ENCODE measurements at regions not wholly inside any gene's neighbourhood (a gene's known extent, or its start where the extent isn't known, plus 50 kb on each side); places are given as distances from the start of the nearest gene placed in this dataset.

GRCh38 chr18:51936115-51936514 is 403.9 kb upstream of the DCC start:
- no peaks in the 10 kb centered on the region for H3K27me3 ChIP-seq (ENCODE audit: control insufficient read depth in 3 of 3, insufficient read depth in 3 of 3, low read length in 3 of 3)
- H3K36me3 ChIP-seq (ENCODE audit: control insufficient read depth in 3 of 3, insufficient read depth in 3 of 3, low read length in 3 of 3): no peaks in the 10 kb centered on the region
- H3K4me3 ChIP-seq (ENCODE audit: low read length in 3 of 3): no peak overlapping the region
- H3K9me3 ChIP-seq (ENCODE audit: control insufficient read depth in 3 of 3, low read length in 3 of 3): no peaks in the 10 kb centered on the region
- H3K27ac ChIP-seq (ENCODE audit: low read depth, low read length): no peak overlapping the region
- H3K9ac ChIP-seq (ENCODE audit: low read depth in 1 of 3, low read length in 3 of 3): no peak overlapping the region
- H3K4me1 ChIP-seq (ENCODE audit: control insufficient read depth in 3 of 3, insufficient read depth in 3 of 3, low read length in 3 of 3): no peaks in the 10 kb centered on the region

GRCh38 chr18:51941999-51942398 is 398.0 kb upstream of the DCC start:
- no peaks in the 10 kb centered on the region for H3K9me3 ChIP-seq (ENCODE audit: control insufficient read depth in 3 of 3, low read length in 3 of 3)
- no peak overlapping the region for H3K27ac ChIP-seq (ENCODE audit: low read depth, low read length)
- no peaks in the 10 kb centered on the region for H3K4me1 ChIP-seq (ENCODE audit: control insufficient read depth in 3 of 3, insufficient read depth in 3 of 3, low read length in 3 of 3)
- H3K9ac ChIP-seq (ENCODE audit: low read depth in 1 of 3, low read length in 3 of 3): no peak overlapping the region
- no peaks in the 10 kb centered on the region for H3K36me3 ChIP-seq (ENCODE audit: control insufficient read depth in 3 of 3, insufficient read depth in 3 of 3, low read length in 3 of 3)
- H3K4me3 ChIP-seq (ENCODE audit: low read length in 3 of 3): no peak overlapping the region
- no peaks in the 10 kb centered on the region for H3K27me3 ChIP-seq (ENCODE audit: control insufficient read depth in 3 of 3, insufficient read depth in 3 of 3, low read length in 3 of 3)

- H3K9me3 ChIP-seq (ENCODE audit: control insufficient read depth in 3 of 3, low read length in 3 of 3): no peaks in the 10 kb centered on the region
- no peaks in the 10 kb centered on the region for H3K27me3 ChIP-seq (ENCODE audit: control insufficient read depth in 3 of 3, insufficient read depth in 3 of 3, low read length in 3 of 3)
- H3K9ac ChIP-seq (ENCODE audit: low read depth in 1 of 3, low read length in 3 of 3): no peak overlapping the region
- H3K4me1 ChIP-seq (ENCODE audit: control insufficient read depth in 3 of 3, insufficient read depth in 3 of 3, low read length in 3 of 3): no peaks in the 10 kb centered on the region
- H3K36me3 ChIP-seq (ENCODE audit: control insufficient read depth in 3 of 3, insufficient read depth in 3 of 3, low read length in 3 of 3): no peaks in the 10 kb centered on the region
- H3K4me3 ChIP-seq (ENCODE audit: low read length in 3 of 3): no peak overlapping the region
- no peak overlapping the region for H3K27ac ChIP-seq (ENCODE audit: low read depth, low read length)
These were observed 396.7 kb upstream of the DCC start for GRCh38 chr18:51943281-51943680.

GRCh38 chr18:51946946-51947345 is 393.1 kb upstream of the DCC start:
- no peak overlapping the region for H3K4me3 ChIP-seq (ENCODE audit: low read length in 3 of 3)
- H3K36me3 ChIP-seq (ENCODE audit: control insufficient read depth in 3 of 3, insufficient read depth in 3 of 3, low read length in 3 of 3): no peaks in the 10 kb centered on the region
- no peaks in the 10 kb centered on the region for H3K27me3 ChIP-seq (ENCODE audit: control insufficient read depth in 3 of 3, insufficient read depth in 3 of 3, low read length in 3 of 3)
- no peak overlapping the region for H3K9ac ChIP-seq (ENCODE audit: low read depth in 1 of 3, low read length in 3 of 3)
- H3K9me3 ChIP-seq (ENCODE audit: control insufficient read depth in 3 of 3, low read length in 3 of 3): no peaks in the 10 kb centered on the region
- no peaks in the 10 kb centered on the region for H3K4me1 ChIP-seq (ENCODE audit: control insufficient read depth in 3 of 3, insufficient read depth in 3 of 3, low read length in 3 of 3)
- H3K27ac ChIP-seq (ENCODE audit: low read depth, low read length): no peak overlapping the region

GRCh38 chr18:51952844-51953243 is 387.2 kb upstream of the DCC start:
- H3K36me3 ChIP-seq (ENCODE audit: control insufficient read depth in 3 of 3, insufficient read depth in 3 of 3, low read length in 3 of 3): no peaks in the 10 kb centered on the region
- H3K27me3 ChIP-seq (ENCODE audit: control insufficient read depth in 3 of 3, insufficient read depth in 3 of 3, low read length in 3 of 3): no peaks in the 10 kb centered on the region
- no peak overlapping the region for H3K27ac ChIP-seq (ENCODE audit: low read depth, low read length)
- H3K4me1 ChIP-seq (ENCODE audit: control insufficient read depth in 3 of 3, insufficient read depth in 3 of 3, low read length in 3 of 3): no peaks in the 10 kb centered on the region
- H3K9me3 ChIP-seq (ENCODE audit: control insufficient read depth in 3 of 3, low read length in 3 of 3): no peaks in the 10 kb centered on the region
- no peak overlapping the region for H3K9ac ChIP-seq (ENCODE audit: low read depth in 1 of 3, low read length in 3 of 3)
- no peak overlapping the region for H3K4me3 ChIP-seq (ENCODE audit: low read length in 3 of 3)

- H3K27me3 ChIP-seq (ENCODE audit: control insufficient read depth in 3 of 3, insufficient read depth in 3 of 3, low read length in 3 of 3): no peaks in the 10 kb centered on the region
- no peaks in the 10 kb centered on the region for H3K9me3 ChIP-seq (ENCODE audit: control insufficient read depth in 3 of 3, low read length in 3 of 3)
- H3K4me1 ChIP-seq (ENCODE audit: control insufficient read depth in 3 of 3, insufficient read depth in 3 of 3, low read length in 3 of 3): no peaks in the 10 kb centered on the region
- H3K4me3 ChIP-seq (ENCODE audit: low read length in 3 of 3): no peak overlapping the region
- H3K27ac ChIP-seq (ENCODE audit: low read depth, low read length): no peak overlapping the region
- no peak overlapping the region for H3K9ac ChIP-seq (ENCODE audit: low read depth in 1 of 3, low read length in 3 of 3)
- H3K36me3 ChIP-seq (ENCODE audit: control insufficient read depth in 3 of 3, insufficient read depth in 3 of 3, low read length in 3 of 3): no peaks in the 10 kb centered on the region
These were observed 386.5 kb upstream of the DCC start for GRCh38 chr18:51953521-51953920.

GRCh38 chr18:51955136-51955535 is 384.9 kb upstream of the DCC start:
- Histone ChIP-seq H3K9me3 (ENCODE audit: control insufficient read depth in 3 of 3, low read length in 3 of 3) (no peaks in the 10 kb centered on the region), H3K9ac (ENCODE audit: low read depth in 1 of 3, low read length in 3 of 3) (no peak overlapping the region), H3K27ac (ENCODE audit: low read depth, low read length) (no peak overlapping the region), H3K36me3 (ENCODE audit: control insufficient read depth in 3 of 3, insufficient read depth in 3 of 3, low read length in 3 of 3) (no peaks in the 10 kb centered on the region), H3K4me3 (ENCODE audit: low read length in 3 of 3) (no peak overlapping the region), H3K27me3 (ENCODE audit: control insufficient read depth in 3 of 3, insufficient read depth in 3 of 3, low read length in 3 of 3) (no peaks in the 10 kb centered on the region), H3K4me1 (ENCODE audit: control insufficient read depth in 3 of 3, insufficient read depth in 3 of 3, low read length in 3 of 3) (no peaks in the 10 kb centered on the region)

- H3K27ac ChIP-seq (ENCODE audit: low read depth, low read length): no peak overlapping the region
- H3K36me3 ChIP-seq (ENCODE audit: control insufficient read depth in 3 of 3, insufficient read depth in 3 of 3, low read length in 3 of 3): no peaks in the 10 kb centered on the region
- H3K27me3 ChIP-seq (ENCODE audit: control insufficient read depth in 3 of 3, insufficient read depth in 3 of 3, low read length in 3 of 3): no peaks in the 10 kb centered on the region
- no peak overlapping the region for H3K9ac ChIP-seq (ENCODE audit: low read depth in 1 of 3, low read length in 3 of 3)
- H3K4me3 ChIP-seq (ENCODE audit: low read length in 3 of 3): no peak overlapping the region
- no peaks in the 10 kb centered on the region for H3K4me1 ChIP-seq (ENCODE audit: control insufficient read depth in 3 of 3, insufficient read depth in 3 of 3, low read length in 3 of 3)
- H3K9me3 ChIP-seq (ENCODE audit: control insufficient read depth in 3 of 3, low read length in 3 of 3): no peaks in the 10 kb centered on the region
These were observed 383.0 kb upstream of the DCC start for GRCh38 chr18:51957001-51957400.

- H3K27ac ChIP-seq (ENCODE audit: low read depth, low read length): no peak overlapping the region
- H3K4me1 ChIP-seq (ENCODE audit: control insufficient read depth in 3 of 3, insufficient read depth in 3 of 3, low read length in 3 of 3): no peaks in the 10 kb centered on the region
- no peaks in the 10 kb centered on the region for H3K27me3 ChIP-seq (ENCODE audit: control insufficient read depth in 3 of 3, insufficient read depth in 3 of 3, low read length in 3 of 3)
- no peak overlapping the region for H3K9ac ChIP-seq (ENCODE audit: low read depth in 1 of 3, low read length in 3 of 3)
- H3K36me3 ChIP-seq (ENCODE audit: control insufficient read depth in 3 of 3, insufficient read depth in 3 of 3, low read length in 3 of 3): no peaks in the 10 kb centered on the region
- H3K9me3 ChIP-seq (ENCODE audit: control insufficient read depth in 3 of 3, low read length in 3 of 3): no peaks in the 10 kb centered on the region
- no peak overlapping the region for H3K4me3 ChIP-seq (ENCODE audit: low read length in 3 of 3)
These were observed 359.9 kb upstream of the DCC start for GRCh38 chr18:51980101-51980500.

- Histone ChIP-seq H3K4me1 (ENCODE audit: control insufficient read depth in 3 of 3, insufficient read depth in 3 of 3, low read length in 3 of 3) (no peaks in the 10 kb centered on the region), H3K9me3 (ENCODE audit: control insufficient read depth in 3 of 3, low read length in 3 of 3) (no peaks in the 10 kb centered on the region), H3K27me3 (ENCODE audit: control insufficient read depth in 3 of 3, insufficient read depth in 3 of 3, low read length in 3 of 3) (no peaks in the 10 kb centered on the region), H3K4me3 (ENCODE audit: low read length in 3 of 3) (no peak overlapping the region), H3K36me3 (ENCODE audit: control insufficient read depth in 3 of 3, insufficient read depth in 3 of 3, low read length in 3 of 3) (no peaks in the 10 kb centered on the region), H3K27ac (ENCODE audit: low read depth, low read length) (no peak overlapping the region), H3K9ac (ENCODE audit: low read depth in 1 of 3, low read length in 3 of 3) (no peak overlapping the region)
These were observed 351.7 kb upstream of the DCC start for GRCh38 chr18:51988277-51988676.

- Histone ChIP-seq H3K36me3 (ENCODE audit: control insufficient read depth in 3 of 3, insufficient read depth in 3 of 3, low read length in 3 of 3) (no peaks in the 10 kb centered on the region), H3K4me3 (ENCODE audit: low read length in 3 of 3) (no peak overlapping the region), H3K4me1 (ENCODE audit: control insufficient read depth in 3 of 3, insufficient read depth in 3 of 3, low read length in 3 of 3) (no peaks in the 10 kb centered on the region), H3K9me3 (ENCODE audit: control insufficient read depth in 3 of 3, low read length in 3 of 3) (no peaks in the 10 kb centered on the region), H3K9ac (ENCODE audit: low read depth in 1 of 3, low read length in 3 of 3) (no peak overlapping the region), H3K27me3 (ENCODE audit: control insufficient read depth in 3 of 3, insufficient read depth in 3 of 3, low read length in 3 of 3) (no peaks in the 10 kb centered on the region), H3K27ac (ENCODE audit: low read depth, low read length) (no peak overlapping the region)
These were observed 342.9 kb upstream of the DCC start for GRCh38 chr18:51997129-51997528.
